ENCODE measurements at regions not wholly inside any gene's neighbourhood (a gene's known extent, or its start where the extent isn't known, plus 50 kb on each side); places are given as distances from the start of the nearest gene placed in this dataset.
A peak's percentile ranks its signal among the peaks of the same experiment; 100 is the strongest.
"Not testable (repeated sequence)": the region's sequence is repeated elsewhere in the genome, so short reads cannot be mapped to it uniquely, and the experiment has no call there.

- H3K27ac ChIP-seq, result peak overlapping the region; percentile 33; the same call in 1 of the 2 replicates
- TF ChIP-seq ZFX (IDR thresholded peaks at IDR 0.05), result no peak
- TF ChIP-seq CTCF (conservative IDR thresholded peaks at IDR 0.05), result no peak
These were observed 107.1 kb downstream of the USP22 start for GRCh38 chr17:20935740-20936139.

GRCh38 chr17:20938244-20938643 is 104.6 kb downstream of the USP22 start:
- no peak for TF ChIP-seq CTCF (conservative IDR thresholded peaks at IDR 0.05)
- TF ChIP-seq ZFX (IDR thresholded peaks at IDR 0.05), result no peak
- H3K27ac ChIP-seq, result peak overlapping the region; percentile 83

GRCh38 chr17:20938988-20939615 is 103.7 kb downstream of the USP22 start:
- no peak overlapping the region; the same call in 1 of the 2 replicates for H3K27ac ChIP-seq
- TF ChIP-seq ZFX (IDR thresholded peaks at IDR 0.05) (no peak), CTCF (conservative IDR thresholded peaks at IDR 0.05) (no peak)

- no peak overlapping the region for H3K27ac ChIP-seq
- TF ChIP-seq CTCF (conservative IDR thresholded peaks at IDR 0.05) (no peak), ZFX (IDR thresholded peaks at IDR 0.05) (no peak)
These were observed 100.9 kb downstream of the USP22 start for GRCh38 chr17:20941872-20942271.

GRCh38 chr17:20944014-20944865 is 98.6 kb downstream of the USP22 start:
- TF ChIP-seq ZFX (IDR thresholded peaks at IDR 0.05) (no peak), CTCF (conservative IDR thresholded peaks at IDR 0.05) (peak; percentile 89)
- no peak overlapping the region for H3K27ac ChIP-seq

GRCh38 chr17:20947708-20948107 is 95.1 kb downstream of the USP22 start:
- H3K27ac ChIP-seq, result not testable (repeated sequence)

GRCh38 chr17:20948984-20949777 is 93.6 kb downstream of the USP22 start:
- TF ChIP-seq ZFX (IDR thresholded peaks at IDR 0.05) (no peak), CTCF (conservative IDR thresholded peaks at IDR 0.05) (no peak)
- no peak overlapping the region for H3K27ac ChIP-seq
